SK-N-MC (cell line): ENCODE measurements at regions not wholly inside any gene's neighbourhood (a gene's known extent, or its start where the extent isn't known, plus 50 kb on each side); places are given as distances from the start of the nearest gene placed in this dataset.

Source experiments
- EZH2 ChIP-seq: fragments of 200-600 bp; sonication (generic); IDR thresholded peaks from one replicate; pipeline ENCODE4 v1.6.1; 2017; ENCODE audit warnings: antibody characterized with exemption
- POLR2AphosphoS5 ChIP-seq: IDR thresholded peaks from 2 replicates; pipeline ENCODE4 v1.6.1; 2012; ENCODE audit warnings: mild to moderate bottlenecking, low read depth, low read length, borderline replicate concordance

DNA sequence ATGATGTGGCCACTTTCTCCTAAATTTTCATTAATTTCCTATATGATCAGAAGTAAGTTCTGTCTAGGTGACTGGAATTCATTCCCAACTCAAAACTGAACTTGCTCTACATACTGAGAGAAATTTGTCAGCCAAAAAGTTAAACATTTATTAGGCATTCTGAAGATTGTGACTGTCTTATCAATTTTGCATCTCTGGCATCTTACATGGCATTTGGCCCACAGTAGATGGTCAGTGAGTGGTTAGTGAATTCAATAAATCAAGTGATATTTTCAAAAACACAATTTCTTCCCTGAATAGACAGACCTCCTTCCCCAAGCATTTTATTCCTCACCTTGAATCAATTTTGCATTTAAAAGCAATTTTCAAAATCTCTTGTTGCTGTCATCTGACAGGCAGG lies 363.2 kb upstream of the NBEA start:
- TF ChIP-seq POLR2AphosphoS5 (no peak), EZH2 (no peak)
